ENCODE measurements at regions not wholly inside any gene's neighbourhood (a gene's known extent, or its start where the extent isn't known, plus 50 kb on each side); places are given as distances from the start of the nearest gene placed in this dataset.
A peak's percentile ranks its signal among the peaks of the same experiment; 100 is the strongest.
"Not testable (repeated sequence)": the region's sequence is repeated elsewhere in the genome, so short reads cannot be mapped to it uniquely, and the experiment has no call there.

- H3K9ac ChIP-seq; H4K20me1 ChIP-seq (ENCODE audit: insufficient read depth); H3K9me3 ChIP-seq; H3K4me3 ChIP-seq (ENCODE audit: low read depth in 2 of 2, low read length in 1 of 2); DNase-seq; H3K4me2 ChIP-seq; H3K4me1 ChIP-seq (ENCODE audit: control insufficient read depth in 1 of 2, insufficient read depth in 2 of 2, low read depth in 1 of 2, low read length in 1 of 2); H3K27ac ChIP-seq (ENCODE audit: low read depth in 2 of 2, low read length in 1 of 2); H3F3A ChIP-seq (replicated peaks; ENCODE audit: insufficient read depth); POLR2A ChIA-PET; H2AFZ ChIP-seq (ENCODE audit: low read depth); H3K79me2 ChIP-seq (ENCODE audit: insufficient read depth); H3K9me2 ChIP-seq; H3K36me3 ChIP-seq (replicated peaks in 1 of 2; ENCODE audit: control insufficient read depth in 1 of 2, insufficient read depth in 2 of 2, low read length in 1 of 2): not testable (repeated sequence)
- peaks cover 48% of the 10 kb centered on the region for H3K27me3 ChIP-seq (ENCODE audit: insufficient read depth)
- WGBS (ENCODE audit: low lambda C conversion rate): 2% methylated on average over 4 of the region's 4 CpGs
- CTCF ChIA-PET: interaction anchor here (0.7 to 9.6 kb wide), 15 partner anchors 16 to 1817 kb away, joined by 3 to 163 read pairs (median 4); no protein-coding TSS in a partner anchor
Observed at GRCh38 chr7:32205298-32205824, 135.2 kb upstream of the PDE1C start.

GRCh38 chr7:32204361-32205018, 134.3 kb upstream of the PDE1C start:
- POLR2A ChIA-PET: no interaction called here
- peak overlapping the region; percentile 53 for H2AFZ ChIP-seq (ENCODE audit: low read depth)

More at GRCh38 chr7:32204361-32205018, 134.3 kb upstream of the PDE1C start:
- Histone ChIP-seq H3K79me2 (ENCODE audit: insufficient read depth) (no peaks in the 10 kb centered on the region), H3K36me3 (replicated peaks in 1 of 2; ENCODE audit: control insufficient read depth in 1 of 2, insufficient read depth in 2 of 2, low read length in 1 of 2) (no peaks in the 10 kb centered on the region), H4K20me1 (ENCODE audit: insufficient read depth) (no peaks in the 10 kb centered on the region), H3K4me3 (ENCODE audit: low read depth in 2 of 2, low read length in 1 of 2) (peak overlapping the region; percentile 42 to 58), H3K4me1 (ENCODE audit: control insufficient read depth in 1 of 2, insufficient read depth in 2 of 2, low read depth in 1 of 2, low read length in 1 of 2) (no peaks in the 10 kb centered on the region), H3F3A (replicated peaks; ENCODE audit: insufficient read depth) (no peaks in the 10 kb centered on the region), H3K4me2 (peak overlapping the region; percentile 76), H3K9me2 (no peaks in the 10 kb centered on the region), H3K27ac (ENCODE audit: low read depth in 2 of 2, low read length in 1 of 2) (no peak overlapping the region), H3K9ac (no peak overlapping the region), H3K27me3 (ENCODE audit: insufficient read depth) (peaks cover 39% of the 10 kb centered on the region), H3K9me3 (no peaks in the 10 kb centered on the region)
- CTCF ChIA-PET: interaction anchor here (0.6 to 9.6 kb wide), 18 partner anchors 16 to 1818 kb away, joined by 3 to 163 read pairs (median 4); no protein-coding TSS in a partner anchor
- WGBS (ENCODE audit: low lambda C conversion rate): 13% methylated on average over 7 of the region's 9 CpGs
- peak; percentile 43 for DNase-seq
- TF ChIP-seq YY1 (IDR thresholded peaks at IDR 0.05; ENCODE audit: low read depth) (no peak), NRF1 (IDR thresholded peaks at IDR 0.05; ENCODE audit: low read depth, low read length) (0 out of 2 replicates have a peak, but pooled peaks have one; percentile 20), ELF1 (IDR thresholded peaks at IDR 0.05) (no peak), RAD21 (IDR thresholded peaks at IDR 0.05; ENCODE audit: low read length) (peak; percentile 88), MAX (IDR thresholded peaks at IDR 0.05; ENCODE audit: low read depth) (peak; percentile 71), CTCF (IDR thresholded peaks at IDR 0.05) (peak; percentile 98), SMC3 (IDR thresholded peaks at IDR 0.05; ENCODE audit: low read depth, low read length) (peak; percentile 96), REST (IDR thresholded peaks at IDR 0.05; ENCODE audit: low read depth, low read length) (peak; percentile 85), TCF12 (IDR thresholded peaks at IDR 0.05) (peak; percentile 21; the same call in 1 of the 2 replicates), RCOR1 (IDR thresholded peaks at IDR 0.05; ENCODE audit: low read length) (no peak)

Measured in SK-N-SH (cell line).